Right atrium auricular region (tissue), 2 donors: ENCODE measurements at regions not wholly inside any gene's neighbourhood (a gene's known extent, or its start where the extent isn't known, plus 50 kb on each side); places are given as distances from the start of the nearest gene placed in this dataset.
"Not testable (repeated sequence)": the region's sequence is repeated elsewhere in the genome, so short reads cannot be mapped to it uniquely, and the experiment has no call there.

Experiments
- DNase-seq: peaks from one replicate; pipeline ENCODE4 v3.0.0-alpha.2; 2019; ENCODE audit warnings: low spot score
- H3K27ac ChIP-seq, 2 donors: fragments of 200-600 bp; sonication (generic); 1 replicate in 1 of 2; 2 replicates in 1 of 2; pipeline ENCODE4 v1.5.1; 2016 to 2019
- H3K27me3 ChIP-seq, 2 donors: fragments of 200-600 bp; sonication (generic); one replicate each; pipeline versions ENCODE4 v1.5.1 to v1.6.0; 2017 to 2019
- H3K36me3 ChIP-seq: fragments of 200-600 bp; sonication (generic); one replicate; pipeline ENCODE4 v1.5.1; 2016
- H3K4me1 ChIP-seq, 2 donors: fragments of 200-600 bp; sonication (generic); one replicate each; pipeline versions ENCODE4 v1.5.1 to v1.6.0; 2017 to 2019
- H3K4me3 ChIP-seq, 2 donors: fragments of 200-600 bp; sonication (generic); 1 replicate in 1 of 2; 2 replicates in 1 of 2; pipeline ENCODE4 v1.5.1; 2017 to 2019; ENCODE audit warnings: mild to moderate bottlenecking in 1 of 2, moderate library complexity in 1 of 2
- H3K9me3 ChIP-seq, 2 donors: fragments of 200-600 bp; sonication (generic); one replicate each; pipeline ENCODE4 v1.5.1; 2019
- CTCF ChIP-seq, 2 donors: fragments of 200-600 bp; sonication (generic); IDR thresholded peaks; one replicate each; pipeline ENCODE4 v1.5.1; 2019; ENCODE audit warnings: antibody characterized with exemption in 2 of 2

DNA sequence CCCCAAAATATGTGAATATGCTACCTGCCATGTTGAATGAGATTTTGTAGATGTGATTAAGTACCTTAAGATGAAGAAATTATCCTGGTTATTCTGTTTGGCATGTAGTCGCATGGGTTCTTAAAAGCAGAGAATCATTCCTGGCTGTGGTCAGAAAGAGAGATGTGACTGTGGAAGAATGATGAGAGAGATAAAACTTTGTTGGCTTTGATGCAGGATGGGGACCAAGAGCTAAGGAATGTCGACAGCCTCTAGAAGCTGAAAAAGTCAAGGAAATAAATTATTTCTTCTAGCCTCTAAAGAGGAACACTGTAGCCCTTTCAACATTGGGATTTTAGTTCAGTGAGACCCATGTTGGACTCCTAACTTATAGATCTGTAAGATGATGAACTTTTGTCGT lies 584.0 kb downstream of the PRIM2 start:
- DNase-seq, H3K27ac ChIP-seq, H3K4me3 ChIP-seq, H3K9me3 ChIP-seq, H3K27me3 ChIP-seq, H3K36me3 ChIP-seq, H3K4me1 ChIP-seq: not testable (repeated sequence)

DNA sequence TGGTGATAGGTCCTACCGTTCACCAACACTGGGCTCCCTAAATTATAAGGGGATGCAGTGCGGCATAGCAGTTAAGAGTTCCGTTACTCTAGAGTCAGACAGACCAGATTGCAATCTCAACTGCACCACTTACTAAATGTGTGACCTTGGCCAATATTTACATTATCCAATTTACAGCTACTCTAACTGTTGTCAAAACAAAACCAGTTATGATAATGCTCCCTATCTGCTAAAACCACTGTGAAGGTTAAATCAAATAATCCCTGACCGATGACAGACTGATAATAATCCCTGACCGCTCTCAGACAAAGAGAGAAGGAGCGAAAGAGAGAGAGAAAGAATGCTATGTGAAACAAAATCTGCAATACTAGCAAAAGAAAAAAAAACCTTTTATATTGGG lies 586.9 kb downstream of the PRIM2 start:
- not testable (repeated sequence) for H3K4me3 ChIP-seq, H3K9me3 ChIP-seq, H3K36me3 ChIP-seq, DNase-seq, H3K27me3 ChIP-seq, H3K4me1 ChIP-seq, H3K27ac ChIP-seq

GRCh38 chr6:57915300-57915699 lies 597.9 kb downstream of the PRIM2 start:
- H3K9me3 ChIP-seq, H3K4me3 ChIP-seq, DNase-seq, H3K4me1 ChIP-seq, H3K27ac ChIP-seq, H3K27me3 ChIP-seq, H3K36me3 ChIP-seq: not testable (repeated sequence)

GRCh38 chr6:57942966-57943365 lies 625.5 kb downstream of the PRIM2 start:
- not testable (repeated sequence) for H3K4me1 ChIP-seq, H3K36me3 ChIP-seq, H3K27ac ChIP-seq, DNase-seq, H3K27me3 ChIP-seq, H3K9me3 ChIP-seq, H3K4me3 ChIP-seq

DNA sequence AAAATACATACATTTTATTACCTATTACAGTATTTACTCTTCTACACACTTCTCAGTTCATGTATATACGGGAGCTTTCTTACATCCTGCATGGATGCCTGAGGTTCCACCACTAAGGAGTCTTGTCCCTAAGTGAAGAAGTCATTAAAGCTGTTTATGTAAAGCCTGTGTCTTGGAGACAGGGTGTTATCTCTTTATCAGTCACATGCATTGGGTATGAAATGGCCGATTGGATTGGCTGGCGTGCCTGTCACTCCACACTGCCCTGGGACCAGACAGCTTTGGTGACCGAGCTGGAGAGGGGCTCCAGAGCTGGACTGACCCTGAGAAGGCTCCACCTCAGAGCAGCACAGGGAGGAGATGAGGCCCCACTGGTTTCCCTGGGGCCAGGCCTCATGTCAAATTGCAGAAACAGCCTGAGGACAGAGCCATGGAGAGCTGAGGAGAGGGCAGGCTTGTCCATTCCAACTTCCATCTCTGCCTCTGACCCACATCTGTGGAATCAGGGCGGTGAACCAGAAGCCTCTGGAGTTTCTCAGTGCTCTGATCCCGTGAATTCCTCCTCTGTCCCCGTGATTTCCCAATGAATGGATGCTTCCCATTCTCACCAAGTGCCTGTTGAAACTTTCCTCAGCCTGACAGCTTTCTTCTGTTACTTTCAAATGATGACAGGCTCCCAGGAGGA lies 628.8 kb downstream of the PRIM2 start:
- DNase-seq, H3K27ac ChIP-seq, H3K27me3 ChIP-seq, H3K4me1 ChIP-seq, H3K4me3 ChIP-seq, H3K9me3 ChIP-seq: not testable (repeated sequence)
- H3K36me3 ChIP-seq, result peaks cover 14% of the 10 kb centered on the region

GRCh38 chr6:57946769-57947091 lies 629.3 kb downstream of the PRIM2 start:
- H3K27ac ChIP-seq, H3K27me3 ChIP-seq, H3K9me3 ChIP-seq, DNase-seq, H3K4me1 ChIP-seq, H3K4me3 ChIP-seq: not testable (repeated sequence)
- H3K36me3 ChIP-seq, result peaks cover 14% of the 10 kb centered on the region

DNA sequence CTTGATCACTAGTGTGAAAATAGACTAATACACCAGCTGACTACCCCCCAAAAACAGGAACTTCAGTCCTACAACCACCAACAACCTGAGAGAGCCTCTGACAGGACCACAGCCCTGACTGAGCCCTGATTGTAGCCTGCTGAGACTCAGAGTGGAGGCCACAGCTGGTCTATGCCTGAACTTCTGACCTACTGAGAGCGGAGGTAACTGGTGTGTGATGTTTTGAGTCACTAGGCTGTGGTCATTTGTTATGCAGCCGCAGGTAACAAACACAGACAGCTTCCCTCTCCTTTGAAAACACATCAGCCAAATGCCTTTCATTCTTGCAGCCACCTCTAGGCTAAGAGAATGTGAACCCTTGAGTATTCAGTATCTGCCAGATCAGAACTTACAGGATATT lies 631.1 kb downstream of the PRIM2 start:
- peaks cover 14% of the 10 kb centered on the region for H3K36me3 ChIP-seq
- DNase-seq, H3K4me3 ChIP-seq, H3K27ac ChIP-seq, H3K9me3 ChIP-seq, H3K4me1 ChIP-seq, H3K27me3 ChIP-seq: not testable (repeated sequence)

DNA sequence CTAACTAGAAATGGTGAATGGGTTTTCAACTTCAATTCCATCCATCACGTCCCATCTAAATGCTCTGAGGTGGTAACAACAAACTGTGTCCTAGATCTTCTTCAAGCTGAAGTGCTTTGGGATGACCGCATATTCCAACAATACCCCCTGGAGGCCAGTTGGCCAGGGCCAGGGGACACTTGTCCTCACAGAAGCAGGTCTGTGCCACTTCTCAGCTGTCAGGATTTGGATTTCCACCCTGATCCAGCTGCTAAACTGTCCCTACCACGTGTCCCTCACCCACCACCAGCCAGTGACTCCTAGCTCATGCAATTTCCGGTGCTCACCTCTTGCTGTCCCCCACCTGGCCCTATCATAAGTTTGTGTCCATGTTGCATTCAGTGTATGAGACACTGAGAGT lies 633.0 kb downstream of the PRIM2 start:
- not testable (repeated sequence) for H3K27me3 ChIP-seq, H3K27ac ChIP-seq, H3K9me3 ChIP-seq, H3K4me1 ChIP-seq, H3K4me3 ChIP-seq, DNase-seq
- peaks cover 14% of the 10 kb centered on the region for H3K36me3 ChIP-seq

- not testable (repeated sequence) for H3K27me3 ChIP-seq, H3K4me3 ChIP-seq, DNase-seq, H3K9me3 ChIP-seq, H3K4me1 ChIP-seq, H3K36me3 ChIP-seq, H3K27ac ChIP-seq
These were observed 649.3 kb downstream of the PRIM2 start for GRCh38 chr6:57966757-57967156.

DNA sequence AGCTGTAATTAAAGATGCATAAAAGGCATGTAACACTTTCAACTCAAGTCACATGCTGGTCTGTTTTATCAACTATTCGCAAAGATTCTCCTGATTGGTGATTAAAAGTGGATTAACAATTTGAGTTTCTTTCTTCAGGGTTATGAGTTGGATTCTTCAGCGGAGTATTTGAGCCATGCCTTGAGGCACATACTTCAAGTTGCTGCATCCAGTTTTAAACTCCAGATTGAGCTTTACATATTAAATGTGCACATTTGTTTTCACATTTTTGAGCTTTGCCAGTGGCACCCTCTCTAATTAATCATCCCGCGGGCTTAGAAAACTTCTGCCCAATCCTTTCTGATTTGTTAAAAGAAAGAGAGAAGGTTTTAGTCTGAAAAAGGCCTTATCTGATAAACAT lies 654.5 kb downstream of the PRIM2 start:
- H3K27ac ChIP-seq, DNase-seq, H3K27me3 ChIP-seq, H3K4me1 ChIP-seq, H3K36me3 ChIP-seq, H3K4me3 ChIP-seq, H3K9me3 ChIP-seq: not testable (repeated sequence)

DNA sequence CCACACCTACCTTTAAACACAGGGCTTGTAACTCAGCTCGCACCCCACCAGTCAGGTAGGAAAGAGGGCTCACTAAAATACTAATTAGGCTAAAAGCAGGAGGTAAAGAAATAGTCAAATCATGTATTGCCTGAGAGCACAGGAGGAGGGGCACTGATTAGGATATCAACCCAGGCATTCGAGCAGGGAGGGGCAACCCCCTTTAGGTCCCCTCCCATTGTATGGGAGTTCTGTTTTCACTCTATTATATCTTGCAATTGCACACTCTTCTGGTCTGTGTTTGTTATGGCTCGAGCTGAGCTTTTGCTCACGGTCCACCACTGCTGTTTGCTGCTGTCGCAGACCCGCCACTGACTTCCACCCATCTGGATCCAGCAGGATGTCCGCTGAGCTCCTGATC lies 657.2 kb downstream of the PRIM2 start:
- no peak overlapping the region for H3K27ac ChIP-seq
- no peak for TF ChIP-seq CTCF (IDR thresholded peaks at IDR 0.05)
- no peak for DNase-seq
- H3K27me3 ChIP-seq, result no peaks in the 10 kb centered on the region
- H3K4me1 ChIP-seq, result no peaks in the 10 kb centered on the region
- H3K4me3 ChIP-seq, result no peak overlapping the region
- H3K9me3 ChIP-seq, result no peaks in the 10 kb centered on the region
- H3K36me3 ChIP-seq, result no peaks in the 10 kb centered on the region

DNA sequence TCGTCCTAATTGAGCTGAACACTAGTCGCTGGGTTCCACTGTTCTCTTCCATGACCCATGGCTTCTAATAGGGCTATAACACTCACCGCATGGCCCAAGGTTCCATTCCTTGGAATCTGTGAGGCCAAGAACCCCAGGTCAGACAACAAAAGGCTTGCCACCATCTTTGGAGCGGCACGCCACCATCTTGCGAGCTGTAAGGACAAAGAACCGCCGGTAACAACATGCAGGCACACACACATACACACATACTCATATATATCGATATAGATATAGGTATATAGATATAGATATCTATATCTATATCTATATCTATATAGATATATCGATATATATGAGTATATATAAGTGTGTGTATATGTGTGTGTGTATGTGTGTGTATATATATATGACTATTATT lies 657.7 kb downstream of the PRIM2 start:
- not testable (repeated sequence) for DNase-seq, H3K27ac ChIP-seq, H3K4me1 ChIP-seq, H3K36me3 ChIP-seq, H3K4me3 ChIP-seq, H3K27me3 ChIP-seq, H3K9me3 ChIP-seq

- DNase-seq, H3K4me1 ChIP-seq, H3K36me3 ChIP-seq, H3K27ac ChIP-seq, H3K27me3 ChIP-seq, H3K4me3 ChIP-seq, H3K9me3 ChIP-seq: not testable (repeated sequence)
These were observed 658.9 kb downstream of the PRIM2 start for GRCh38 chr6:57976371-57976770.

GRCh38 chr6:57983603-57984002 lies 666.2 kb downstream of the PRIM2 start:
- H3K4me1 ChIP-seq, H3K4me3 ChIP-seq, DNase-seq, H3K27me3 ChIP-seq, H3K36me3 ChIP-seq, H3K27ac ChIP-seq, H3K9me3 ChIP-seq: not testable (repeated sequence)

- DNase-seq, H3K27ac ChIP-seq, H3K4me3 ChIP-seq, H3K27me3 ChIP-seq, H3K36me3 ChIP-seq, H3K4me1 ChIP-seq, H3K9me3 ChIP-seq: not testable (repeated sequence)
These were observed 667.1 kb downstream of the PRIM2 start for GRCh38 chr6:57984575-57984974.
